ENCODE measurements at regions not wholly inside any gene's neighbourhood (a gene's known extent, or its start where the extent isn't known, plus 50 kb on each side); places are given as distances from the start of the nearest gene placed in this dataset.

- no peak for TF ChIP-seq CTCF (IDR thresholded peaks at IDR 0.05; ENCODE audit: borderline replicate concordance, insufficient read depth, low read depth, low read length)
These were observed 127.3 kb upstream of the SPATS2L start for GRCh38 chr2:200179151-200179550.

GRCh38 chr2:200180943-200181342 is 125.5 kb upstream of the SPATS2L start:
- TF ChIP-seq CTCF (IDR thresholded peaks at IDR 0.05; ENCODE audit: borderline replicate concordance, insufficient read depth, low read depth, low read length): no peak
- H3K4me3 ChIP-seq (ENCODE audit: low read depth, low read length): no peak overlapping the region

More at GRCh38 chr2:200179151-200179550, 127.3 kb upstream of the SPATS2L start:
- H3K4me3 ChIP-seq (ENCODE audit: low read depth, low read length): no peak overlapping the region

GRCh38 chr2:200181755-200182154 is 124.7 kb upstream of the SPATS2L start:
- no peak overlapping the region for H3K4me3 ChIP-seq (ENCODE audit: low read depth, low read length)
- no peak for TF ChIP-seq CTCF (IDR thresholded peaks at IDR 0.05; ENCODE audit: borderline replicate concordance, insufficient read depth, low read depth, low read length)

- TF ChIP-seq CTCF (IDR thresholded peaks at IDR 0.05; ENCODE audit: borderline replicate concordance, insufficient read depth, low read depth, low read length): no peak
- no peak overlapping the region for H3K4me3 ChIP-seq (ENCODE audit: low read depth, low read length)
These were observed 121.5 kb upstream of the SPATS2L start for GRCh38 chr2:200184748-200185627.

GRCh38 chr2:200185628-200186000 is 120.9 kb upstream of the SPATS2L start:
- TF ChIP-seq CTCF (IDR thresholded peaks at IDR 0.05; ENCODE audit: borderline replicate concordance, insufficient read depth, low read depth, low read length): no peak
- H3K4me3 ChIP-seq (ENCODE audit: low read depth, low read length): no peak overlapping the region

GRCh38 chr2:200186002-200186401 is 120.5 kb upstream of the SPATS2L start:
- no peak for TF ChIP-seq CTCF (IDR thresholded peaks at IDR 0.05; ENCODE audit: borderline replicate concordance, insufficient read depth, low read depth, low read length)
- H3K4me3 ChIP-seq (ENCODE audit: low read depth, low read length): no peak overlapping the region

GRCh38 chr2:200188876-200189275 is 117.6 kb upstream of the SPATS2L start:
- H3K4me3 ChIP-seq (ENCODE audit: low read depth, low read length): no peak overlapping the region
- no peak for TF ChIP-seq CTCF (IDR thresholded peaks at IDR 0.05; ENCODE audit: borderline replicate concordance, insufficient read depth, low read depth, low read length)
